G401 (cell line): ENCODE measurements at regions not wholly inside any gene's neighbourhood (a gene's known extent, or its start where the extent isn't known, plus 50 kb on each side); places are given as distances from the start of the nearest gene placed in this dataset.

Source experiments
- DNase-seq: peaks from one replicate; pipeline ENCODE4 v3.0.0-alpha.2; 2015; ENCODE audit warnings: low spot score
- in situ Hi-C: cut with HindIII; loops from 2 replicates; pipeline ENCODE4 v1.10.0; 2016; ENCODE audit warnings: low sequenced_read_pairs, mixed read lengths

GRCh38 chr21:17462276-17462981 lies 50.4 kb upstream of the CXADR start:
- no peak for DNase-seq
- in situ Hi-C loops, result no loop called here
